Stimulated activated CD4-positive, alpha-beta T cell treated with anti-CD3 and anti-CD28 coated beads, Interleukin-4, amount 100 ng/mL, for 4 hours (primary cell): ENCODE measurements at regions not wholly inside any gene's neighbourhood (a gene's known extent, or its start where the extent isn't known, plus 50 kb on each side); places are given as distances from the start of the nearest gene placed in this dataset.

Source experiments
- DNase-seq, 2 experiments: peaks; one replicate each; pipeline ENCODE4 v3.0.0-alpha.2; 2020

- DNase-seq, result no peak
These were observed 168.5 kb downstream of the NOC3L start for GRCh38 chr10:94194256-94194655.

DNA sequence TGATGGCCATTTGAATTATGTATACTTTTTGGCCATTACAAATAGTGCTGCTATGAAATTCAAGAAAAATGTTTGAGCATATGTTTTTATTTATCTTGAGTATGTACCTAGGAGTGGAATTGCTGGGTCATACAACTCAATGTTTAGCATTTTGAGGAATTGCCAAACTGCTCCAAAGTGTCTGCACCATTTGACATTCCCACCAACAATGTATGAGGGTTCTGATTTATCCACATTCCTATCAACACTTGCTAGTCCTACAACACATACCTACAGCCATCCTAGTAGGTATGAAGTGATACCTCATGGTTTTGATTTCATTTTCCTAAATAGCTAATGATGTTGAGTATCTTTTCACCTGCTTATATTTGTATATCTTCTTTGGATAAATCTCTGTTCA lies 165.5 kb downstream of the NOC3L start:
- no peak for DNase-seq

DNA sequence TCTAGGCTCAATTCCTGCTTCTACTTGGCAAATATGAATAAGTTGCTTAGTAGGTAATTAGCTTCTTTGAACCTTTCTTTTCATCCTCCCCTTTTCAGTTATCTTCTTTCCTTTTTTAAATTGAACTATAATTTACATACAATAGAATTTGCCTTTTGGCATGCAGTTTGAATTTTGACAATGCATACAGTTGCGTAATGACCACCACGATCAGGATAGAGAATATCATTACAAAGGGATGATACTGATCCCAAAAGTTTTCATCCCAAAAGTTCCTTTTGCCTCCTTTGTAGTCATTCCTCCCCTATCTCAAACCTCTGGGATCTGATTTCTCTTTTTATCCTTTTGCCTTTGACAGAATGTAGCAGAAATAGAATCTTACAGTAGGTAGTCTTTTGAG lies 164.4 kb downstream of the NOC3L start:
- DNase-seq, result no peak

- DNase-seq, result no peak
These were observed 163.2 kb downstream of the NOC3L start for GRCh38 chr10:94199565-94199964.

- DNase-seq, result no peak
These were observed 162.4 kb downstream of the NOC3L start for GRCh38 chr10:94200146-94200837.

DNA sequence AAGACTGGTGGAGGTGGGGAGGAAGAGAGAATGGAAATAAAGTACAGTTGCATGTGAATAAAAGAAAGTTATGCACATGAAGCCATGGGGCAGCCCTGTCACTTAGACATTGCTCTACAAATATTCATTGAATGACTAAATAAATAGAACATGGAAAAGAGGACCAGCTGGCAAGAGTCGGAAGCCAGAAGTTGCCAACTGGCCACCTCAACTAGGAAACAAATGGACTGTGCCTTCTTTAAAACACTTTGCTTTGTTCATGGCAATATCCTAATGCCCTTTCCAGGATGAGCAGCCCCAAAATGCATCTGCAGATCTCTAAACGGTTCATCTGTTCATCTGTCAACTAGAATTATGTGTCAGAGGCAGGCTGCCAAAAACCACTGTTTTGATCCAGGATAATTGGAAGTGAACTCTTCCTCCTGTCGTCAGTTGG lies 157.3 kb downstream of the NOC3L start:
- DNase-seq, result no peak

DNA sequence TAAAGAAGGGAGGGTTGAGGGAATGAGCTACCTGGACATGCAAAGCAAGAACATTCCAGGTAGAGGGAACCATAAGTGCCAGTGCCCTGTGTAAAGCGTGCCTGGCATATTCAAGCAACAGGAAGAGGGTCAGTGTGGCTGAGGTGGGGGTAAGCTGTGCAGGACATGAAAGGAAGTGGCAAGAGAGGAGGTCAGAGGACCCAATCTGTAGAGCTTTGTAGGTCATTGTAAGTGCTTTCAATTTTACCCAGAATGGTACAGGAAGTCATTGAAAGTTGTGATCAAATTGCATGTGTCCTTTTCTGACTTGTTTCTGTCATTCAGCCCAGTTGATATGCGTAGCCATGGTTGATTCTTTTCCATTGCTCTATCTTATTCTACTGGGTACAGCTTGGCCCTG lies 156.6 kb downstream of the NOC3L start:
- DNase-seq, result no peak

- DNase-seq, result no peak
These were observed 154.4 kb downstream of the NOC3L start for GRCh38 chr10:94208315-94208714.

DNA sequence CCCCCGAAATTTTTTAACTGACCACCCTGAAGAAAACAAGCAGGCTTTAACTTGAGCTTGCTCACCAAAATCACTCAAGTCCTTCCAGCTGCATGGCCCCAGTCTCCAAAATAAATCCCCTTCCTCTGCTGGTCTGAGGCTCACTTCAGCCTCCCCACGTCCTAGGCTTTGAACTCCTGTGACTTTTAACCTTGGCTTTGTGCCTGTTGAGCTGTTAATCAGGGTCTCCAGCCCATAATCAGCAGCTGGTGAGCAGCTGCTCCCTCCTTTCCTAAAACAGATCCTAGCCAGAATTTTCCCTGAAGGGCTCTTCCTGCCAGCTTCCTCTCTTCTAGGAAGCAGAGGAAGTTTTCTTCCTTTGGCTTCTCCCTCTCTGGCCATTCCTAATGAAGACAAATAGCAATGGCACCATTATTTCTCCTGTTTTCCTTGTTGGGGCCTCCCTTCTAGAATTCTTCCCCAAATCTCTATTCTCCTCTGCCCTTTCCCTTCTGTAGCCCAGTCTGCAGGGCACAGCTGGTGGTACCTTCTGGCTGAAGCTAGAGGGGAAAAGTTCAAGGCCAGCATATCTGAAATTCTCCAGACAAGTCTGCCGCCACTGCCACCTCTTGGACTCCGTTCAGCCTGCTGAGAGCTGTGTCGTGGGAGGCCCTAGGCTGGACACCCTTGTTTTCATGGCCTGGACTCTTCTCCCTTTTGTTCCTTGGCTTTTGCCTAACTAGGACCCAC lies 152.1 kb downstream of the NOC3L start:
- no peak for DNase-seq

DNA sequence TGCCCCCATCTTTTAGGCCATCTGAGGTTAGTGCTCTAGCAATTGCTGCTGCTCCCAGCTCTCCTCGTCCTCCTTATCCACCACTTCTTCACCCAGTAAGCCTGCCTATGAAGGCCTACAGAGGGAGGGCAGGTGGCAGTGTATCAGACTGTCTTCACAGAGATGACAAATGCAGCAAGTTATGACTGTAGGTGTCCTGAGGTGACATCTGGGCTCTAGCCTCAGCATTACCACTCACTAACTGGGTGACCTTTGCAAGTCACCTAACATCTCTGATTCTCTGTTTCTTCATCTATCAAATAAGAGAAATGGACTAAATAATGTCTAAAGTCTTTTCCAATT lies 151.6 kb downstream of the NOC3L start:
- DNase-seq, result no peak

- no peak for DNase-seq
These were observed 149.7 kb downstream of the NOC3L start for GRCh38 chr10:94213001-94213530.

DNA sequence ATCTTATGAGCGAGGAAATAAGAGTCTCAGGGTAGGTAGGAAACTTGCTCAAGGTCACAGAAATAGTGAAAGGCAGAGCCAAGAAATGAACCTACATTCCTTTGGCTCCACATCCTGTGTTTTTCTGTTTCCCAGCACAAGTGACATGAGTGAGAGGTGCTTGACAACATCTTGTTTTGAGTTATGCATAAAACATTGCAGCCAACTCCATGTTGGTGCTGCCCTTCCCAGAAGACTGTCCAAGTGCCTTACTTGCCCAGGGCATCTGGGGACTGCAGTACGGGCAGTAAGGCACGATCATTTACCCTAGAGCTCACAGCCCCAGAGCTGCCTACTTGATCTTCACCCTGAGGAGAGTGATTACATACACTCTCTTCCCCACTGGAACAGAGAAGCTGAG lies 148.8 kb downstream of the NOC3L start:
- DNase-seq, result no peak

DNA sequence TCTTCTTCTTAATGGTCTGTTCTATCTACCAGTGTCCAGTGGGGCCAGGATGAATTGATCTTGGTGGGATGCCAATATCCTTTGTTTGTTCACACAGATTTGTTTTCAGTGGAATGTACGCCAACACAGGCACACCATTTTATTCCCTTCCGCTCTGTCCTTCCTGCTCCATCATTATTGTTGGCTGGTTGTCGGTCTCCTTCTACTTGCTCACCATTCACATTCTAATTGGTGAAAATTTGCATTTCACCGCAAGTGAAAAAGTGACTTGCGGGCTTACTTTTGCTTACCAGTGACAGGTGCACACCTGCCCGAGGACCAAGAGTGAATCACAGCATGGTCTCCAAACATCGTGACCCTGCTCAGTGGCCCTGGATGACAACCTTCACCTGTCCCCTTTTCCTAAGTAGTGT lies 148.3 kb downstream of the NOC3L start:
- no peak for DNase-seq

GRCh38 chr10:94216201-94216600 lies 146.5 kb downstream of the NOC3L start:
- DNase-seq, result no peak

DNA sequence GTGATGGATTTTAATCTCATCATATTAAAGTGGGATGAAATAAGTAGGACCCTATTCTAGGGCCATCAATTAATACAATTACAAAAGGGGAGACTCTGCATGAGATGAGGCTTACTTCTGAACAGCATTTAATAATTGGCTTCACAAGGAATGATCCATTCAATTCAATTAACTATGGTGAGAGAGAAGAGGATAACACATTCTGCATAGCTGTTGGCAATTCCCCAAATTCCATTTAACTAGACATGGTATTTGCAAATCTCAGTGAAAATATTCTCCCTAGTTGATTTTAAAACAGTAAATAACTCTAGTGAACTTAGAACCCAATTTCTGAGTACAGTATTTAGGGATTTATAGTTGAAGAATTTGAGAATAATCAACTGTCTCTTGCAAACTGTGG lies 145.3 kb downstream of the NOC3L start:
- DNase-seq, result no peak

DNA sequence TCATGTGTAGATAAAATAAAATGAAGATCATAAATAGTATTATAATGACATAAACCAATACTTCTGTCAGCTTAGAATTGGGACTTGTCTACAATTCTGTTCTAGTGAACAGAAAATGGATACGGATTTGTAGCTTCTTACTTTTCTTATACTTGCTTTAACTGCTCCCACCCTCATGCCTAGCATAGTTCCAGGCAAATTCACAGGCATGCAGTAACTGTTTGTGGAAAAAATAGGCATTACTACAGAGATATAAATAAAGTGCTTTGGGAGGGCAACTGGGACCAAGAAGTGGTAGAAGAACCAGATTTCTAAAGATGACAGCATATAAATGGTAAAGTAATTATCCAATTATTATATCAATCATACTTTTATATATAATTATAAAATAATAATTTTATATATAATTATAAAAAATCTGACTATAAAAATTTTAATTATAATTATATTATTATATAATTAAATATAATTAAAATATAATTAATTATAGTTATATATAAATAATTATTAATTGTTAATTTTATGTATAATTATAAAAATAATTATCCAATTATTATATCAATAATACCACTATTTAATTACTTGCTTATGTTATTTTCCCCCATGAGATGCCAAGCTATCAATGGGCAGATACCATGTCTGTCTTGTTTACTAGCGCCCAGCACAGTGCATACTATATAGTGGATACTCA lies 144.1 kb downstream of the NOC3L start:
- DNase-seq, result no peak

DNA sequence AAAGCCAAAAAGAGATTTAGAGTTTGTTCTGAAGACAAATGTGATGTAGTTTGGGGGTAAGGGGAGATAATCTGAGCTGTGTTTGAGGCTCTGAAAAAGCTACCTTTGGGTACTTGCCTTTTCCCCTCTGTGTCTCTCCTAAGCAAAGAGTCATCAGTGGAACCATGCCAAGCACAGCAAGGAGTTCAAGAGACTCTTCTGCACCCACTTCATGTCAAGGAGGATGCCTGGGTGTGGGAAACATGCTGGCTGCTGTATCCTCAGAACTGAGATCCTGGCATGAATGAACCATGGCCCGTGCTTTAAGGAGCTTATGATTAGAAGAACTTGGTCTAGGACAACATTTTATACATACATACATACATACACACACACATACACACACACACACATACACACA lies 142.9 kb downstream of the NOC3L start:
- DNase-seq, result no peak

GRCh38 chr10:94220717-94221116 lies 142.0 kb downstream of the NOC3L start:
- DNase-seq, result no peak

- DNase-seq, result no peak
These were observed 138.9 kb downstream of the NOC3L start for GRCh38 chr10:94223702-94224370.

- DNase-seq, result no peak
These were observed 138.1 kb downstream of the NOC3L start for GRCh38 chr10:94224656-94225055.

DNA sequence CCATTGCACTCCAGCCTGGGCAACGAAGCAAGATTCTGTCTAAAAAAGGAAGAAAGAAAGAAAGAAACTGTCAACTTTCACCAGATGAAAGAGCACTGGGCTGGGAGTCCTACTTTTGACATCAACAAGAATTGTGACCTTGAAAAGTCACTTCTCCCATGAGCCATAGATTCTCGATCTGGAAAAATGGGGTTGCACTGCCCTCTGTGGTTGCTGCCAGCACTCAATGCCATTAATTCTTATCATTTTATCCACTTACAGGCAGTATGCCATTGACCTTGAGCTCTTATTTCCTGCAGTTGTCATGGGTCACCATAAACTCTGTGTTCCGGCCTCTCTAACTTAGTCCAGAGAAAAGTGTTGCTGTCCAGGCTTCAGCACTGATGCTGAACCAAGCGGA lies 137.2 kb downstream of the NOC3L start:
- DNase-seq, result no peak

- no peak for DNase-seq
These were observed 132.5 kb downstream of the NOC3L start for GRCh38 chr10:94230134-94230785.
